Nephron (organoid): ENCODE measurements at regions not wholly inside any gene's neighbourhood (a gene's known extent, or its start where the extent isn't known, plus 50 kb on each side); places are given as distances from the start of the nearest gene placed in this dataset.

Experiments used
- H3K27ac Mint-ChIP-seq, 3 experiments: 2 replicates each; pipeline ENCODE4 v1.8.0; 2020; ENCODE audit warnings: mixed read lengths in 3 of 3, mild to moderate bottlenecking in 2 of 3, moderate library complexity in 1 of 3
- H3K27me3 Mint-ChIP-seq: 2 replicates; pipeline ENCODE4 v1.8.0; 2021; ENCODE audit warnings: low read depth, mild to moderate bottlenecking, moderate library complexity, mixed read lengths
- H3K36me3 Mint-ChIP-seq: 2 replicates; pipeline ENCODE4 v1.8.0; 2020; ENCODE audit warnings: low read depth, mixed read lengths
- H3K4me1 Mint-ChIP-seq: 2 replicates; pipeline ENCODE4 v1.8.0; 2020; ENCODE audit warnings: mixed read lengths
- H3K4me3 Mint-ChIP-seq, 3 experiments: 2 replicates each; pipeline ENCODE4 v1.8.0; 2020; ENCODE audit warnings: mild to moderate bottlenecking in 3 of 3, mixed read lengths in 3 of 3, moderate library complexity in 2 of 3
- H3K9me3 Mint-ChIP-seq: 2 replicates; pipeline ENCODE4 v1.8.0; 2020; ENCODE audit warnings: mixed read lengths
- CTCF ChIP-seq, 3 experiments: fragments of 200-600 bp; sonication (generic); IDR thresholded peaks; one replicate each; pipeline ENCODE4 v1.5.0; 2021; ENCODE audit warnings: antibody characterized with exemption in 3 of 3; ENCODE audit not compliant: unreplicated experiment in 3 of 3

GRCh38 chr4:20318001-20318908, 66.5 kb downstream of the SLIT2 start:
- H3K27me3 Mint-ChIP-seq: no peaks in the 10 kb centered on the region
- H3K4me3 Mint-ChIP-seq: no peak overlapping the region
- H3K27ac Mint-ChIP-seq: peak overlapping the region; percentile 57 to 72 (median 59)
- peaks cover 28% of the 10 kb centered on the region for H3K4me1 Mint-ChIP-seq
- no peak for TF ChIP-seq CTCF (IDR thresholded peaks at IDR 0.05; ENCODE audit: unreplicated experiment in 3 of 3)
- no peaks in the 10 kb centered on the region for H3K9me3 Mint-ChIP-seq
- no peaks in the 10 kb centered on the region for H3K36me3 Mint-ChIP-seq

- no peak overlapping the region for H3K4me3 Mint-ChIP-seq
- no peaks in the 10 kb centered on the region for H3K9me3 Mint-ChIP-seq
- no peaks in the 10 kb centered on the region for H3K27me3 Mint-ChIP-seq
- H3K27ac Mint-ChIP-seq: peak overlapping the region; percentile 5 to 72 (median 57)
- peaks cover 28% of the 10 kb centered on the region for H3K4me1 Mint-ChIP-seq
- no peaks in the 10 kb centered on the region for H3K36me3 Mint-ChIP-seq
- TF ChIP-seq CTCF (IDR thresholded peaks at IDR 0.05; ENCODE audit: unreplicated experiment in 3 of 3): no peak
These were observed 67.2 kb downstream of the SLIT2 start for GRCh38 chr4:20318909-20319277.

GRCh38 chr4:20319825-20320612, 68.3 kb downstream of the SLIT2 start:
- H3K4me3 Mint-ChIP-seq: no peak overlapping the region
- H3K36me3 Mint-ChIP-seq: no peaks in the 10 kb centered on the region
- peaks cover 28% of the 10 kb centered on the region for H3K4me1 Mint-ChIP-seq

GRCh38 chr4:20323991-20324390, 72.3 kb downstream of the SLIT2 start:
- Mint-ChIP-seq H3K9me3 (no peaks in the 10 kb centered on the region), H3K4me3 (no peak overlapping the region), H3K27ac (no peak overlapping the region), H3K27me3 (no peaks in the 10 kb centered on the region), H3K36me3 (no peaks in the 10 kb centered on the region), H3K4me1 (peaks cover 23% of the 10 kb centered on the region)
- no peak for TF ChIP-seq CTCF (IDR thresholded peaks at IDR 0.05; ENCODE audit: unreplicated experiment in 3 of 3)

More at GRCh38 chr4:20319825-20320612, 68.3 kb downstream of the SLIT2 start:
- H3K27ac Mint-ChIP-seq: peak overlapping the region; percentile 13 to 48 (median 34)
- no peaks in the 10 kb centered on the region for H3K27me3 Mint-ChIP-seq
- no peak for TF ChIP-seq CTCF (IDR thresholded peaks at IDR 0.05; ENCODE audit: unreplicated experiment in 3 of 3)
- H3K9me3 Mint-ChIP-seq: no peaks in the 10 kb centered on the region

- H3K4me3 Mint-ChIP-seq: no peak overlapping the region
- no peaks in the 10 kb centered on the region for H3K36me3 Mint-ChIP-seq
These were observed 74.8 kb downstream of the SLIT2 start for GRCh38 chr4:20326460-20326859.

More at GRCh38 chr4:20326460-20326859, 74.8 kb downstream of the SLIT2 start:
- peaks cover 10% of the 10 kb centered on the region for H3K4me1 Mint-ChIP-seq
- H3K27ac Mint-ChIP-seq: peak overlapping the region; percentile 14 to 67 (median 58)
- H3K27me3 Mint-ChIP-seq: no peaks in the 10 kb centered on the region
- TF ChIP-seq CTCF (IDR thresholded peaks at IDR 0.05; ENCODE audit: unreplicated experiment in 3 of 3): no peak
- no peaks in the 10 kb centered on the region for H3K9me3 Mint-ChIP-seq
